ENCODE measurements at regions not wholly inside any gene's neighbourhood (a gene's known extent, or its start where the extent isn't known, plus 50 kb on each side); places are given as distances from the start of the nearest gene placed in this dataset.

GRCh38 chr3:27840807-27841594 is 118.9 kb upstream of the EOMES start:
- no peaks in the 10 kb centered on the region for H3K36me3 ChIP-seq (ENCODE audit: control insufficient read depth, insufficient read depth, low read length)
- POLR2A ChIA-PET: no interaction called here
- no peaks in the 10 kb centered on the region for H3K4me1 ChIP-seq (ENCODE audit: control insufficient read depth, insufficient read depth, low read length)
- in situ Hi-C loops (cut with HindIII; ENCODE audit: low pct_unique_long_range_greater_than_20kb, low sequenced_read_pairs) (no loop called here), intact Hi-C loops (cut with micrococcal nuclease; ENCODE audit: unreplicated experiment) (no loop called here)
- H3K27ac ChIP-seq (ENCODE audit: low read length): no peak overlapping the region
- no peak overlapping the region for H3K4me3 ChIP-seq (ENCODE audit: low read depth in 2 of 2, low read length in 2 of 2)
- TF ChIP-seq CTCF (IDR thresholded peaks at IDR 0.05) (no peak), REST (IDR thresholded peaks at IDR 0.05; ENCODE audit: insufficient read depth in 1 of 2, low read depth in 2 of 2, low read length in 1 of 2) (no peak), SIN3A (IDR thresholded peaks at IDR 0.05; ENCODE audit: borderline replicate concordance, insufficient read depth, low read depth, low read length) (no peak), TCF7L2 (IDR thresholded peaks at IDR 0.05; ENCODE audit: low read depth, low read length) (no peak), POLR2AphosphoS5 (IDR thresholded peaks at IDR 0.05; ENCODE audit: low read depth, low read length) (no peak)
- no peaks in the 10 kb centered on the region for H3K9me3 ChIP-seq (ENCODE audit: control insufficient read depth, insufficient read depth, low read depth, low read length)
- DNase-seq (ENCODE audit: low read depth, low spot score) (no peak), ATAC-seq (no peak)
- BruUV-seq (replicated peaks): no TSS peak
- H3K27me3 ChIP-seq (ENCODE audit: control insufficient read depth, insufficient read depth, low read length): no peaks in the 10 kb centered on the region; the same call in 1 of the 2 replicates
- CTCF ChIA-PET: no interaction called here

- Histone ChIP-seq H3K9me3 (ENCODE audit: control insufficient read depth, insufficient read depth, low read depth, low read length) (no peaks in the 10 kb centered on the region), H3K36me3 (ENCODE audit: control insufficient read depth, insufficient read depth, low read length) (no peaks in the 10 kb centered on the region), H3K4me1 (ENCODE audit: control insufficient read depth, insufficient read depth, low read length) (no peaks in the 10 kb centered on the region), H3K27me3 (ENCODE audit: control insufficient read depth, insufficient read depth, low read length) (no peaks in the 10 kb centered on the region; the same call in 1 of the 2 replicates), H3K27ac (ENCODE audit: low read length) (no peak overlapping the region), H3K4me3 (ENCODE audit: low read depth in 2 of 2, low read length in 2 of 2) (no peak overlapping the region)
- in situ Hi-C loops (cut with HindIII; ENCODE audit: low pct_unique_long_range_greater_than_20kb, low sequenced_read_pairs): no loop called here
- TF ChIP-seq REST (IDR thresholded peaks at IDR 0.05; ENCODE audit: insufficient read depth in 1 of 2, low read depth in 2 of 2, low read length in 1 of 2) (no peak), POLR2AphosphoS5 (IDR thresholded peaks at IDR 0.05; ENCODE audit: low read depth, low read length) (no peak), SIN3A (IDR thresholded peaks at IDR 0.05; ENCODE audit: borderline replicate concordance, insufficient read depth, low read depth, low read length) (no peak), CTCF (IDR thresholded peaks at IDR 0.05) (no peak), TCF7L2 (IDR thresholded peaks at IDR 0.05; ENCODE audit: low read depth, low read length) (no peak)
- ChIA-PET POLR2A (no interaction called here), CTCF (no interaction called here)
- intact Hi-C loops (cut with micrococcal nuclease; ENCODE audit: unreplicated experiment): no loop called here
- DNase-seq (ENCODE audit: low read depth, low spot score) (no peak), ATAC-seq (no peak)
- BruUV-seq (replicated peaks): no TSS peak
Observed at GRCh38 chr3:27844052-27844675, 122.0 kb upstream of the EOMES start.
